H1 (cell line): ENCODE measurements at regions not wholly inside any gene's neighbourhood (a gene's known extent, or its start where the extent isn't known, plus 50 kb on each side); places are given as distances from the start of the nearest gene placed in this dataset.

Experiments used
- TCF12 ChIP-seq: IDR thresholded peaks from 2 replicates; pipeline ENCODE4 v1.6.1; 2011; ENCODE audit warnings: low read depth, mild to moderate bottlenecking, low read length

DNA sequence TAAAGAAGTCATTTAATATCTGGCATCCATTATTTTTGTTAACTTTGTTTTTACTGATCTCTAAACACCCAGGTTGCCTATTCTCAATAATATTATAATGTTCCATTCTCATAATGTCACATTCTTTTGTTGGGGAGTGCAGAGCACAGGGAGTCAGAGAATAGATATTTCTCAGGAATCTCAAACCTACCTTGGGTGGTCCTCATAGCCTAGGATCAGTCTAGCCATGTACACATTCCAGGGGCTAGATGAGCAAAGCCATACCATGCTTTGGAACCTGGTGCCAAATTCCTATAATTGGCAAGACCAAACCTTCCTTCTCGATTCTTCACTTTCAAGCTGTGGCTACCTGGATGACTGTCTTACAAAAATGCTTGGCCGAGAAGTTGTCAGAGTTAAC lies 1124.7 kb upstream of the WWC1 start (continued):
- TF ChIP-seq TCF12 = no peak
